HCT116 (cell line): ENCODE measurements at regions not wholly inside any gene's neighbourhood (a gene's known extent, or its start where the extent isn't known, plus 50 kb on each side); places are given as distances from the start of the nearest gene placed in this dataset.

Experiments
- ATAC-seq: fragments of 200-7000 bp; cut with Tn5 transposase; 2 replicates; pipeline ENCODE4 v1.9.1; 2020; ENCODE audit warnings: mild to moderate bottlenecking, moderate library complexity
- BruUV-seq: library from RNA; stranded (reverse); fragments of 400-500 nt; replicated peaks from 2 replicates; lab custom pipeline; 2021; lab: Mats Ljungman, UMichigan
- CTCF ChIA-PET: fragments of 300-600 bp; sonication (Branson Sonifier 250); formaldehyde crosslinking; loops from one replicate; lab custom pipeline; 2021; ENCODE audit warnings: antibody characterized with exemption; lab: Charles Lee
- POLR2A ChIA-PET: fragments of 300-600, 350-600 bp; sonication (Branson Sonifier 250); formaldehyde crosslinking; loops from one replicate; lab custom pipeline; 2021; ENCODE audit warnings: antibody characterized with exemption; lab: Charles Lee
- RAD21 ChIA-PET, 2 experiments: fragments of 300-600 bp; sonication (Branson Sonifier 250); formaldehyde crosslinking; loops; one replicate each; lab custom pipeline; 2023; ENCODE audit warnings: low total read pairs in 2 of 2; ENCODE audit not compliant: uncharacterized antibody in 2 of 2, unreplicated experiment in 2 of 2, low non-redundant PET in 1 of 2; lab: Charles Lee
- DNase-seq: peaks from one replicate; pipeline ENCODE4 v3.0.0-alpha.2; 2010; ENCODE audit warnings: low read depth, low spot score
- H2AFZ ChIP-seq: fragments of 200-600 bp; shearing (Covaris generic), sonication (generic); 2 replicates; pipeline ENCODE4 v1.6.1; 2017; ENCODE audit warnings: low read depth, mixed run types, mixed read lengths, antibody characterized with exemption, low read length; ENCODE audit not compliant: poor library complexity, severe bottlenecking
- H3K27ac ChIP-seq: 2 replicates; pipeline ENCODE4 v1.5.1; 2012; ENCODE audit warnings: low read depth, low read length
- H3K27me3 ChIP-seq: fragments of 200-600 bp; sonication (generic); 2 replicates; pipeline ENCODE4 v1.6.1; 2016; ENCODE audit warnings: mixed run types, low read length, mixed read lengths; ENCODE audit not compliant: insufficient read depth
- H3K36me3 ChIP-seq, 2 experiments: fragments of 200-500 bp in 1 of 2; fragments of 200-600 bp in 1 of 2; sonication (Bioruptor generic) in 1 of 2; sonication (generic) in 1 of 2; 2 replicates each; pipeline versions ENCODE4 v1.5.1 to v1.6.1; 2014 to 2016; ENCODE audit warnings: low read length in 2 of 2, inconsistent platforms in 1 of 2, mixed read lengths in 1 of 2, mixed run types in 1 of 2; ENCODE audit not compliant: insufficient read depth in 2 of 2, control insufficient read depth in 1 of 2
- H3K4me1 ChIP-seq, 2 experiments: fragments of 200-600 bp in 1 of 2; sonication (generic) in 1 of 2; 2 replicates each; pipeline versions ENCODE4 v1.5.1 to v1.6.1; 2012 to 2017; ENCODE audit warnings: low read length in 2 of 2, inconsistent platforms in 1 of 2, mild to moderate bottlenecking in 1 of 2, mixed read lengths in 1 of 2, mixed run types in 1 of 2, moderate library complexity in 1 of 2; ENCODE audit not compliant: insufficient read depth in 2 of 2, control insufficient read depth in 1 of 2
- H3K4me2 ChIP-seq: fragments of 200-600 bp; sonication (generic); 2 replicates; pipeline ENCODE4 v1.6.1; 2017; ENCODE audit warnings: mixed run types, low read length, mixed read lengths
- H3K4me3 ChIP-seq, 2 experiments: fragments of 200-600 bp in 1 of 2; sonication (generic) in 1 of 2; replicated peaks in 1 of 2; 2 replicates each; pipeline ENCODE4 v1.5.1; 2011 to 2016; ENCODE audit warnings: low read length in 2 of 2, control low read depth in 1 of 2, low read depth in 1 of 2, mild to moderate bottlenecking in 1 of 2, mixed read lengths in 1 of 2, mixed run types in 1 of 2
- H3K79me2 ChIP-seq: fragments of 200-600 bp; sonication (generic); 2 replicates; pipeline ENCODE4 v1.6.1; 2017; ENCODE audit warnings: mild to moderate bottlenecking, mixed run types, low read length, moderate library complexity, mixed read lengths; ENCODE audit not compliant: insufficient read depth
- H3K9ac ChIP-seq: fragments of 200-600 bp; sonication (generic); 2 replicates; pipeline ENCODE4 v1.6.1; 2016; ENCODE audit warnings: low read length, mixed read lengths
- H3K9me2 ChIP-seq: fragments of 200-600 bp; sonication (generic), shearing (Covaris generic); 2 replicates; pipeline ENCODE4 v1.6.1; 2017; ENCODE audit warnings: mixed run types, mild to moderate bottlenecking, moderate library complexity; ENCODE audit not compliant: insufficient read depth
- H3K9me3 ChIP-seq, 2 experiments: fragments of 200-500 bp in 1 of 2; fragments of 200-600 bp in 1 of 2; sonication (Bioruptor generic) in 1 of 2; sonication (generic) in 1 of 2; 2 replicates each; pipeline ENCODE4 v1.6.1; 2014 to 2017; ENCODE audit warnings: low read length in 2 of 2, mixed read lengths in 2 of 2, inconsistent platforms in 1 of 2, low read depth in 1 of 2, mild to moderate bottlenecking in 1 of 2, mixed run types in 1 of 2, moderate library complexity in 1 of 2; ENCODE audit not compliant: control insufficient read depth in 1 of 2, insufficient read depth in 1 of 2
- H4K20me1 ChIP-seq: fragments of 200-600 bp; sonication (generic), shearing (Covaris generic); 2 replicates; pipeline ENCODE4 v1.6.1; 2017; ENCODE audit warnings: mixed run types, mild to moderate bottlenecking, moderate library complexity; ENCODE audit not compliant: insufficient read depth
- CBX3 ChIP-seq: IDR thresholded peaks from 2 replicates; pipeline ENCODE4 v1.6.1; 2012; ENCODE audit warnings: low read depth
- ELF1 ChIP-seq: IDR thresholded peaks from 2 replicates; pipeline ENCODE4 v1.6.1; 2012; ENCODE audit warnings: low read depth, borderline replicate concordance
- EZH2 ChIP-seq: fragments of 200-600 bp; sonication (generic); IDR thresholded peaks from 2 replicates; pipeline ENCODE4 v1.6.1; 2017; ENCODE audit warnings: antibody characterized with exemption, mixed run types
- EZH2phosphoT487 ChIP-seq: fragments of 200-600 bp; IDR thresholded peaks from 2 replicates; pipeline ENCODE4 v1.6.1; 2018; ENCODE audit warnings: antibody characterized with exemption, borderline replicate concordance
- POLR2A ChIP-seq: IDR thresholded peaks from 2 replicates; pipeline ENCODE4 v1.7.0; 2011; ENCODE audit warnings: borderline replicate concordance; ENCODE audit not compliant: insufficient read depth, insufficient read length; ENCODE audit errors: extremely low read depth
- RAD21 ChIP-seq: IDR thresholded peaks from 2 replicates; pipeline ENCODE4 v1.6.1; 2012; ENCODE audit warnings: low read depth, mild to moderate bottlenecking
- SIN3A ChIP-seq: IDR thresholded peaks from 2 replicates; pipeline ENCODE4 v1.6.1; 2012; ENCODE audit warnings: low read depth
- SP1 ChIP-seq: IDR thresholded peaks from 2 replicates; pipeline ENCODE4 v1.6.1; 2012; ENCODE audit warnings: low read depth
- SRF ChIP-seq: IDR thresholded peaks from 2 replicates; pipeline ENCODE4 v1.6.1; 2012; ENCODE audit warnings: low read depth
- TCF7L2 ChIP-seq: IDR thresholded peaks from 2 replicates; pipeline ENCODE4 v1.7.0; 2011; ENCODE audit warnings: borderline replicate concordance, inconsistent platforms; ENCODE audit not compliant: insufficient read depth, insufficient read length; ENCODE audit errors: extremely low read depth
- YY1 ChIP-seq: IDR thresholded peaks from 2 replicates; pipeline ENCODE4 v1.6.1; 2011; ENCODE audit warnings: low read length, low read depth, moderate library complexity, mild to moderate bottlenecking; ENCODE audit not compliant: insufficient replicate concordance; ENCODE audit errors: extremely low read depth
- ZFX ChIP-seq: fragments of 450-650 bp; IDR thresholded peaks from 2 replicates; pipeline ENCODE4 v1.6.1; 2017
- ZNF274 ChIP-seq: fragments of 200-500 bp; sonication (Bioruptor generic); IDR thresholded peaks from 2 replicates; pipeline ENCODE4 v1.6.1; 2014; ENCODE audit warnings: mild to moderate bottlenecking, low read depth, low read length, inconsistent platforms
- intact Hi-C: fragments of 100-400 bp; cut with micrococcal nuclease; formaldehyde crosslinking; loops from 2 replicates; pipeline ENCODE4 v1.10.0; 2022
- TF ChIP-seq, protein P1 (sequence below), 3 experiments: fragments of 200-600 bp in 1 of 3; sonication (generic) in 1 of 3; IDR thresholded peaks in 2 of 3; conservative IDR thresholded peaks in 1 of 3; 2 replicates each; pipeline ENCODE4 v1.5.1; 2012 to 2017; ENCODE audit warnings: low read depth in 2 of 3, low read length in 2 of 3, antibody characterized with exemption in 1 of 3, borderline replicate concordance in 1 of 3, control low read depth in 1 of 3, mild to moderate bottlenecking in 1 of 3, mixed read lengths in 1 of 3, mixed run types in 1 of 3, moderate library complexity in 1 of 3; ENCODE audit not compliant: insufficient read depth in 1 of 3
- TF ChIP-seq, protein P2 (sequence below): IDR thresholded peaks from 2 replicates; pipeline ENCODE4 v1.6.1; 2011; ENCODE audit warnings: mild to moderate bottlenecking, low read length, moderate library complexity; ENCODE audit not compliant: insufficient replicate concordance; ENCODE audit errors: extremely low read depth
- TF ChIP-seq, protein P3 (sequence below): IDR thresholded peaks from 2 replicates; pipeline ENCODE4 v1.6.1; 2012
- TF ChIP-seq, protein P4 (sequence below): IDR thresholded peaks from 2 replicates; pipeline ENCODE4 v1.6.1; 2012

DNA sequence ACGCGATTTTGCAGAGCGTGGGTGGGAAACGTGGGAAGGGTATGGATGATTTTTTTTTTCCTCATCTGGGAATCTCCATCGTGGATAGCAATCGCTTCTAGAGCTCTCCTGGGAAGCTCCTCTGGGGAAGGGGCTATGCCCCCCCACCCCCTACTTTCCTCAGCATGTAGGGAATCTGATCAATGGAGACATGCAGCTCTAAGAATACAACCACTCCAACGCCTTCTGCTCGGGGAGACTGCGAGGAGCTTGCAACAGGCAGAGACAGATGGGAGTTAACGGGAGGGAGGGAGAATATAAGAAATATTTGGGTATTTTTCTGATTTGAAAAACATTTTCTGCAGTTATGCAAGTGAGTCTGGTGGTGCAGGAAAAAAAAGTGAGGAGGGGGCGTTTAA, 104.6 kb upstream of the HSD17B12 start:
- ChIA-PET CTCF (no interaction called here), POLR2A (no interaction called here), RAD21 (no interaction called here)
- BruUV-seq = no TSS peak
- Histone ChIP-seq H2AFZ (no peak overlapping the region), H3K79me2 (no peaks in the 10 kb centered on the region), H3K4me1 (no peaks in the 10 kb centered on the region), H3K27me3 (peaks cover 24% of the 10 kb centered on the region), H3K36me3 (no peaks in the 10 kb centered on the region), H4K20me1 (no peaks in the 10 kb centered on the region), H3K9me2 (no peaks in the 10 kb centered on the region), H3K4me2 (no peak overlapping the region), H3K9me3 (no peaks in the 10 kb centered on the region), H3K27ac (no peak overlapping the region), H3K9ac (no peak overlapping the region), H3K4me3 (no peak overlapping the region)
- DNase-seq (no peak), ATAC-seq (no peak)
- intact Hi-C loops = no loop called here
- TF ChIP-seq SRF (no peak), CBX3 (no peak), ZFX (no peak), EZH2 (no peak), SIN3A (no peak), EZH2phosphoT487 (no peak), YY1 (no peak), RAD21 (no peak), ZNF274 (no peak), TCF7L2 (no peak), POLR2A (no peak), SP1 (no peak), ELF1 (no peak)
- TF ChIP-seq, protein P1, sequence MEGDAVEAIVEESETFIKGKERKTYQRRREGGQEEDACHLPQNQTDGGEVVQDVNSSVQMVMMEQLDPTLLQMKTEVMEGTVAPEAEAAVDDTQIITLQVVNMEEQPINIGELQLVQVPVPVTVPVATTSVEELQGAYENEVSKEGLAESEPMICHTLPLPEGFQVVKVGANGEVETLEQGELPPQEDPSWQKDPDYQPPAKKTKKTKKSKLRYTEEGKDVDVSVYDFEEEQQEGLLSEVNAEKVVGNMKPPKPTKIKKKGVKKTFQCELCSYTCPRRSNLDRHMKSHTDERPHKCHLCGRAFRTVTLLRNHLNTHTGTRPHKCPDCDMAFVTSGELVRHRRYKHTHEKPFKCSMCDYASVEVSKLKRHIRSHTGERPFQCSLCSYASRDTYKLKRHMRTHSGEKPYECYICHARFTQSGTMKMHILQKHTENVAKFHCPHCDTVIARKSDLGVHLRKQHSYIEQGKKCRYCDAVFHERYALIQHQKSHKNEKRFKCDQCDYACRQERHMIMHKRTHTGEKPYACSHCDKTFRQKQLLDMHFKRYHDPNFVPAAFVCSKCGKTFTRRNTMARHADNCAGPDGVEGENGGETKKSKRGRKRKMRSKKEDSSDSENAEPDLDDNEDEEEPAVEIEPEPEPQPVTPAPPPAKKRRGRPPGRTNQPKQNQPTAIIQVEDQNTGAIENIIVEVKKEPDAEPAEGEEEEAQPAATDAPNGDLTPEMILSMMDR (IDR thresholded peaks at IDR 0.05 in 2 of 3, conservative IDR thresholded peaks at IDR 0.05 in 1 of 3; ENCODE audit: borderline replicate concordance in 1 of 3, insufficient read depth in 1 of 3, low read depth in 2 of 3, low read length in 2 of 3) = no peak
- TF ChIP-seq, protein P2, sequence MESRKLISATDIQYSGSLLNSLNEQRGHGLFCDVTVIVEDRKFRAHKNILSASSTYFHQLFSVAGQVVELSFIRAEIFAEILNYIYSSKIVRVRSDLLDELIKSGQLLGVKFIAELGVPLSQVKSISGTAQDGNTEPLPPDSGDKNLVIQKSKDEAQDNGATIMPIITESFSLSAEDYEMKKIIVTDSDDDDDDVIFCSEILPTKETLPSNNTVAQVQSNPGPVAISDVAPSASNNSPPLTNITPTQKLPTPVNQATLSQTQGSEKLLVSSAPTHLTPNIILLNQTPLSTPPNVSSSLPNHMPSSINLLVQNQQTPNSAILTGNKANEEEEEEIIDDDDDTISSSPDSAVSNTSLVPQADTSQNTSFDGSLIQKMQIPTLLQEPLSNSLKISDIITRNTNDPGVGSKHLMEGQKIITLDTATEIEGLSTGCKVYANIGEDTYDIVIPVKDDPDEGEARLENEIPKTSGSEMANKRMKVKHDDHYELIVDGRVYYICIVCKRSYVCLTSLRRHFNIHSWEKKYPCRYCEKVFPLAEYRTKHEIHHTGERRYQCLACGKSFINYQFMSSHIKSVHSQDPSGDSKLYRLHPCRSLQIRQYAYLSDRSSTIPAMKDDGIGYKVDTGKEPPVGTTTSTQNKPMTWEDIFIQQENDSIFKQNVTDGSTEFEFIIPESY = no peak
- TF ChIP-seq, protein P3, sequence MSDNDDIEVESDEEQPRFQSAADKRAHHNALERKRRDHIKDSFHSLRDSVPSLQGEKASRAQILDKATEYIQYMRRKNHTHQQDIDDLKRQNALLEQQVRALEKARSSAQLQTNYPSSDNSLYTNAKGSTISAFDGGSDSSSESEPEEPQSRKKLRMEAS = no peak
- TF ChIP-seq, protein P4, sequence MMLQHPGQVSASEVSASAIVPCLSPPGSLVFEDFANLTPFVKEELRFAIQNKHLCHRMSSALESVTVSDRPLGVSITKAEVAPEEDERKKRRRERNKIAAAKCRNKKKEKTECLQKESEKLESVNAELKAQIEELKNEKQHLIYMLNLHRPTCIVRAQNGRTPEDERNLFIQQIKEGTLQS = no peak
